SK-N-SH treated with all-trans-retinoic acid at 6 μM for 48 hours (cell line): ENCODE measurements at regions not wholly inside any gene's neighbourhood (a gene's known extent, or its start where the extent isn't known, plus 50 kb on each side); places are given as distances from the start of the nearest gene placed in this dataset.
"Not testable (repeated sequence)": the region's sequence is repeated elsewhere in the genome, so short reads cannot be mapped to it uniquely, and the experiment has no call there.

Experiments used
- ATAC-seq: fragments of 200-7000 bp; cut with Tn5 transposase; 3 replicates; pipeline ENCODE4 v1.9.1; 2020; ENCODE audit warnings: mild to moderate bottlenecking, moderate library complexity
- ARNTL ChIP-seq: fragments of 450-650 bp; formaldehyde crosslinking; IDR thresholded peaks from 2 replicates; pipeline ENCODE4 v1.5.0; 2020; ENCODE audit warnings: low read depth, mild to moderate bottlenecking, moderate library complexity, borderline replicate concordance
- BACH2 ChIP-seq: fragments of 250-450 bp; sonication (Bioruptor Pico); IDR thresholded peaks from 2 replicates; pipeline ENCODE4 v1.9.0; 2021; ENCODE audit warnings: mild to moderate bottlenecking, borderline replicate concordance
- CREB5 ChIP-seq: fragments of 250-450 bp; sonication (Bioruptor Pico); IDR thresholded peaks from 2 replicates; pipeline ENCODE4 v1.5.1; 2020; ENCODE audit warnings: low read depth, mild to moderate bottlenecking, moderate library complexity
- CSDC2 ChIP-seq: fragments of 250-450 bp; sonication (Bioruptor Pico); IDR thresholded peaks from 2 replicates; pipeline ENCODE4 v1.5.0; 2020; ENCODE audit warnings: mild to moderate bottlenecking, moderate library complexity
- ESRRG ChIP-seq: fragments of 250-450 bp; sonication (Bioruptor Pico); IDR thresholded peaks from 2 replicates; pipeline ENCODE4 v1.6.1; 2021; ENCODE audit warnings: mild to moderate bottlenecking
- GLIS3 ChIP-seq: fragments of 250-450 bp; sonication (Bioruptor Pico); IDR thresholded peaks from 2 replicates; pipeline ENCODE4 v1.5.0; 2020; ENCODE audit warnings: mild to moderate bottlenecking, moderate library complexity
- ISL1 ChIP-seq: fragments of 250-450 bp; sonication (Bioruptor Pico); IDR thresholded peaks from 2 replicates; pipeline ENCODE4 v2.1.2; 2022; ENCODE audit warnings: mild to moderate bottlenecking, moderate library complexity
- OSR1 ChIP-seq: fragments of 250-450 bp; sonication (Bioruptor Pico); IDR thresholded peaks from 2 replicates; pipeline ENCODE4 v1.8.0; 2022; ENCODE audit warnings: moderate library complexity, mild to moderate bottlenecking, inconsistent platforms
- POU6F1 ChIP-seq: fragments of 250-450 bp; sonication (Bioruptor Pico); IDR thresholded peaks from 2 replicates; pipeline ENCODE4 v1.8.0; 2021; ENCODE audit warnings: low read depth, mild to moderate bottlenecking, moderate library complexity, borderline replicate concordance
- PPARA ChIP-seq: fragments of 250-450 bp; sonication (Bioruptor Pico); IDR thresholded peaks from 2 replicates; pipeline ENCODE4 v1.5.0; 2020; ENCODE audit warnings: mild to moderate bottlenecking, borderline replicate concordance
- SNAI2 ChIP-seq: fragments of 250-450 bp; sonication (Bioruptor Pico); IDR thresholded peaks from 2 replicates; pipeline ENCODE4 v1.5.0; 2020; ENCODE audit warnings: mild to moderate bottlenecking, moderate library complexity
- TCF4 ChIP-seq: fragments of 250-450 bp; sonication (Bioruptor Pico); IDR thresholded peaks from 2 replicates; pipeline ENCODE4 v1.8.0; 2021; ENCODE audit warnings: mild to moderate bottlenecking, moderate library complexity, borderline replicate concordance
- TOX ChIP-seq: fragments of 250-450 bp; sonication (Bioruptor Pico); IDR thresholded peaks from 2 replicates; pipeline ENCODE4 v1.8.0; 2021; ENCODE audit warnings: mild to moderate bottlenecking, moderate library complexity, borderline replicate concordance
- TSHZ2 ChIP-seq: fragments of 250-450 bp; sonication (Bioruptor Pico); IDR thresholded peaks from 2 replicates; pipeline ENCODE4 v1.5.0; 2020; ENCODE audit warnings: mild to moderate bottlenecking, moderate library complexity
- ZC3H10 ChIP-seq: fragments of 250-450 bp; sonication (Bioruptor Pico); IDR thresholded peaks from 2 replicates; pipeline ENCODE4 v1.5.1; 2021; ENCODE audit warnings: mild to moderate bottlenecking, moderate library complexity
- ZFP3 ChIP-seq: fragments of 250-450 bp; sonication (Bioruptor Pico); IDR thresholded peaks from 2 replicates; pipeline ENCODE4 v1.5.0; 2020; ENCODE audit warnings: mild to moderate bottlenecking, moderate library complexity
- ZFP30 ChIP-seq: fragments of 450-650 bp; formaldehyde crosslinking; IDR thresholded peaks from 2 replicates; pipeline ENCODE4 v1.5.0; 2022; ENCODE audit warnings: mild to moderate bottlenecking, moderate library complexity
- ZNF565 ChIP-seq: fragments of 450-650 bp; formaldehyde crosslinking; conservative IDR thresholded peaks from 2 replicates; pipeline ENCODE4 v1.5.0; 2020; ENCODE audit warnings: low read depth, mild to moderate bottlenecking, moderate library complexity
- ZNF70 ChIP-seq: fragments of 450-650 bp; formaldehyde crosslinking; IDR thresholded peaks from 2 replicates; pipeline ENCODE4 v1.5.0; 2020; ENCODE audit warnings: mild to moderate bottlenecking, moderate library complexity

GRCh38 chr1:215287362-215287761 lies 204.8 kb downstream of the KCNK2 start:
- no peak for ATAC-seq
- no peak for TF ChIP-seq ZFP30 (CRISPR knock-in tag)
- no peak for TF ChIP-seq PPARA (CRISPR knock-in tag)
- no peak for TF ChIP-seq SNAI2 (CRISPR knock-in tag)
- no peak for TF ChIP-seq ZNF565 (CRISPR knock-in tag)
- no peak for TF ChIP-seq TCF4
- TF ChIP-seq GLIS3 (CRISPR knock-in tag) = no peak
- no peak for TF ChIP-seq ARNTL
- no peak for TF ChIP-seq OSR1 (CRISPR knock-in tag)

GRCh38 chr1:215290018-215290417 lies 207.5 kb downstream of the KCNK2 start:
- TF ChIP-seq ISL1 (CRISPR knock-in tag) = no peak
- TF ChIP-seq, all 23 proteins: peak for 0
- no peak; the same call in 2 of the 3 replicates for ATAC-seq

GRCh38 chr1:215292932-215293331 lies 210.4 kb downstream of the KCNK2 start:
- ATAC-seq = no peak
- no peak for TF ChIP-seq ZFP3 (CRISPR knock-in tag)
- TF ChIP-seq ZNF565 (CRISPR knock-in tag) = no peak
- TF ChIP-seq OSR1 (CRISPR knock-in tag) = no peak
- TF ChIP-seq ZC3H10 (CRISPR knock-in tag) = no peak
- no peak for TF ChIP-seq CREB5 (CRISPR knock-in tag)
- no peak for TF ChIP-seq ZFP30 (CRISPR knock-in tag)
- no peak for TF ChIP-seq BACH2 (CRISPR knock-in tag)
- no peak for TF ChIP-seq PPARA (CRISPR knock-in tag)
- no peak for TF ChIP-seq TOX
- TF ChIP-seq ZNF70 (CRISPR knock-in tag) = no peak
- TF ChIP-seq TSHZ2 (CRISPR knock-in tag) = no peak
- TF ChIP-seq, all 23 proteins: peak for 0

- no peak for TF ChIP-seq CSDC2 (CRISPR knock-in tag)
- no peak for TF ChIP-seq ZNF565 (CRISPR knock-in tag)
- no peak for TF ChIP-seq TCF4
- TF ChIP-seq POU6F1 (CRISPR knock-in tag) = no peak
- no peak for ATAC-seq
Measured at GRCh38 chr1:215306426-215306825, 223.9 kb downstream of the KCNK2 start.

GRCh38 chr1:215321802-215322201 lies 239.3 kb downstream of the KCNK2 start:
- ATAC-seq = no peak

GRCh38 chr1:215323992-215324391 lies 241.5 kb downstream of the KCNK2 start:
- ATAC-seq = not testable (repeated sequence)

More at GRCh38 chr1:215321802-215322201, 239.3 kb downstream of the KCNK2 start:
- no peak for TF ChIP-seq GLIS3 (CRISPR knock-in tag)
- TF ChIP-seq ESRRG (CRISPR knock-in tag) = no peak
- TF ChIP-seq ZFP3 (CRISPR knock-in tag) = no peak
- TF ChIP-seq OSR1 (CRISPR knock-in tag) = no peak
- TF ChIP-seq POU6F1 (CRISPR knock-in tag) = no peak
- TF ChIP-seq TOX = no peak
- TF ChIP-seq TCF4 = no peak
